ENCODE measurements at regions not wholly inside any gene's neighbourhood (a gene's known extent, or its start where the extent isn't known, plus 50 kb on each side); places are given as distances from the start of the nearest gene placed in this dataset.
A peak's percentile ranks its signal among the peaks of the same experiment; 100 is the strongest.

DNA sequence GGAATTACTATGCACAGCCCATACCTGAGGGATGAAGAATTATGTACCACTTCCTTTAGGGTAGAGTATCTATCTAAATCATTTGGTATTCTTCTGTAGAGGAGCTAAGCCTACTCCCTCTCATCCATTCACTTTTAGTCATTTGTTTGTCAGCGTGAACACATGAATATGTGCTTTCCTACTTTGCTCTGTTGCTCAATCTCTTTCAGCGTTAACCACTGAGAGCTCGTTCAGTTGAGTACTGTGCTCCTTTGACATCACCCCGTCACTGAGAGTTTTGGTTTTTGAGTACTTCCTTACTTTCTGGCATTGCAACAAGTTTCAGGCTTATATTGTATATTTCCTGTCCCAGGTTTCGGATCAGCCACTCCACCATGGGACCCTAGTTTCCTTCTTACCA is 700.6 kb downstream of the NLGN4X start:
- Histone ChIP-seq H3K9me3 (ENCODE audit: severe bottlenecking) (no peaks in the 10 kb centered on the region), H3K4me3 (ENCODE audit: severe bottlenecking) (no peak overlapping the region), H3K27me3 (ENCODE audit: insufficient read depth, poor library complexity, severe bottlenecking) (no peaks in the 10 kb centered on the region), H3K4me1 (ENCODE audit: insufficient read depth, poor library complexity, severe bottlenecking) (no peaks in the 10 kb centered on the region), H3K27ac (ENCODE audit: poor library complexity, severe bottlenecking) (no peak overlapping the region), H3K36me3 (ENCODE audit: low read depth) (no peaks in the 10 kb centered on the region)
- TF ChIP-seq, protein P1, sequence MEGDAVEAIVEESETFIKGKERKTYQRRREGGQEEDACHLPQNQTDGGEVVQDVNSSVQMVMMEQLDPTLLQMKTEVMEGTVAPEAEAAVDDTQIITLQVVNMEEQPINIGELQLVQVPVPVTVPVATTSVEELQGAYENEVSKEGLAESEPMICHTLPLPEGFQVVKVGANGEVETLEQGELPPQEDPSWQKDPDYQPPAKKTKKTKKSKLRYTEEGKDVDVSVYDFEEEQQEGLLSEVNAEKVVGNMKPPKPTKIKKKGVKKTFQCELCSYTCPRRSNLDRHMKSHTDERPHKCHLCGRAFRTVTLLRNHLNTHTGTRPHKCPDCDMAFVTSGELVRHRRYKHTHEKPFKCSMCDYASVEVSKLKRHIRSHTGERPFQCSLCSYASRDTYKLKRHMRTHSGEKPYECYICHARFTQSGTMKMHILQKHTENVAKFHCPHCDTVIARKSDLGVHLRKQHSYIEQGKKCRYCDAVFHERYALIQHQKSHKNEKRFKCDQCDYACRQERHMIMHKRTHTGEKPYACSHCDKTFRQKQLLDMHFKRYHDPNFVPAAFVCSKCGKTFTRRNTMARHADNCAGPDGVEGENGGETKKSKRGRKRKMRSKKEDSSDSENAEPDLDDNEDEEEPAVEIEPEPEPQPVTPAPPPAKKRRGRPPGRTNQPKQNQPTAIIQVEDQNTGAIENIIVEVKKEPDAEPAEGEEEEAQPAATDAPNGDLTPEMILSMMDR (IDR thresholded peaks at IDR 0.05; ENCODE audit: poor library complexity, severe bottlenecking) = no peak
- no peak for ATAC-seq (ENCODE audit: low read depth)
- DNase-seq (ENCODE audit: low spot score) = no peak

DNA sequence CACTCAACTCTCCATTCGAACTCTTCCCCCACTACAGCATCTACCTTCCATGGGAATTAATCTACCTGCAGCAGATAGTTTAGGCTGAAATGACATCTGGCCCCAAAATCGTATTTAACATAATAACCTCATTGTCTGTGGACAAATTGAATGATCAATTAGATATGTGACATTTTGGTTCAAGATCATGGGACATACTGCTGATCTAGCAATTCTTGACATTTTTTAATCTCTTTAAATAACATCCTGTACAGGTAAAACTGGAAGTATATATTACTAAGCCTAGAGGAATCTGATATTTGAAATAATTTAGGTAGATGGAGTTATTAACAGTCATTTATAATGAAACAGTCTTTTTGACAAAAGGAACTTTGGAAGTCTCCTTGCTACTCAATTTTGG is 702.5 kb downstream of the NLGN4X start:
- Histone ChIP-seq H3K4me1 (ENCODE audit: insufficient read depth, poor library complexity, severe bottlenecking) (no peaks in the 10 kb centered on the region), H3K36me3 (ENCODE audit: low read depth) (no peaks in the 10 kb centered on the region), H3K4me3 (ENCODE audit: severe bottlenecking) (no peak overlapping the region), H3K27ac (ENCODE audit: poor library complexity, severe bottlenecking) (no peak overlapping the region), H3K27me3 (ENCODE audit: insufficient read depth, poor library complexity, severe bottlenecking) (no peaks in the 10 kb centered on the region), H3K9me3 (ENCODE audit: severe bottlenecking) (no peaks in the 10 kb centered on the region)
- ATAC-seq (ENCODE audit: low read depth) = no peak
- TF ChIP-seq, protein P1 (IDR thresholded peaks at IDR 0.05; ENCODE audit: poor library complexity, severe bottlenecking) = no peak
- DNase-seq (ENCODE audit: low spot score) = no peak

DNA sequence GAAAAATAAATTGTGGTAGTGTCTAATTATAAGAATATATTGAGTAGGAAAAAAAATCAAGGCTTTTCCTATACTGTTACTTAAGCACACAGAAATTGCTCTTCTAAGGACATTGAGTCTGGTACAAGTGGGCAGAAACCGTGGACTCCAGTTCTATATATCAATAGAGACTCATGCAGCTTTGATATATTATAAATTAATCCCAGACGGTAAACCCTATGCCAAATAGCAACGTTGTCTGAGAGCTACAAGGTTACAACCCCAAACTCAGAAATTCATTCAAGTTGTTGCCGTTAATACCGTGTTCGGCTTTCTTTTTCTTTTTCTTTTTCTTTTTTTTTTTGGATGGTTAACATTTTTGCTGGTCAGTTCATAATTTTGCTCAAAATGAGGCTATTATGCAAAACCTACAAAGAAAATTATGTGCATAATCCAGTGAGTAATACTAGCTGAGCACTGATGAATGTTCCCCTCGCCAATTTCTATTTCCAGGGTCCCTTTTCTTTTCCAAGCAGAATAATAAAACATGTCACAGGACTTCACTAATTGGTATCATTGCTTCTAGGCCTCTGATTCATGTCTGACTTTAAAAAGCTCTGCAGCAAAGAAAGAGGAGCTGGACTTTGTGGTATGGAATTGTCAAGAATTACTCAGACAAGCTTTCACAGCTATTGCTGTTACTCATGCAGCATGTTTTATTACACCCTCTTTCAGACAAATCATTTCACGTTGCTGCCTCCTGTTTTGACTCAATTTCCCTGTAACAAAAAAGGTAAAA is 737.7 kb downstream of the NLGN4X start:
- Histone ChIP-seq H3K4me3 (ENCODE audit: severe bottlenecking) (no peak overlapping the region), H3K4me1 (ENCODE audit: insufficient read depth, poor library complexity, severe bottlenecking) (no peaks in the 10 kb centered on the region), H3K27me3 (ENCODE audit: insufficient read depth, poor library complexity, severe bottlenecking) (no peaks in the 10 kb centered on the region), H3K27ac (ENCODE audit: poor library complexity, severe bottlenecking) (no peak overlapping the region), H3K36me3 (ENCODE audit: low read depth) (no peaks in the 10 kb centered on the region), H3K9me3 (ENCODE audit: severe bottlenecking) (no peaks in the 10 kb centered on the region)
- no peak for DNase-seq (ENCODE audit: low spot score)
- TF ChIP-seq, protein P1 (IDR thresholded peaks at IDR 0.05; ENCODE audit: poor library complexity, severe bottlenecking) = no peak
- ATAC-seq (ENCODE audit: low read depth) = peak; percentile 31; the same call in 2 of the 3 replicates

GRCh38 chrX:5474282-5474681 is 754.4 kb downstream of the NLGN4X start:
- no peaks in the 10 kb centered on the region for H3K36me3 ChIP-seq (ENCODE audit: low read depth)
- H3K27me3 ChIP-seq (ENCODE audit: insufficient read depth, poor library complexity, severe bottlenecking) = no peaks in the 10 kb centered on the region
- TF ChIP-seq, protein P1 (IDR thresholded peaks at IDR 0.05; ENCODE audit: poor library complexity, severe bottlenecking) = no peak
- H3K4me3 ChIP-seq (ENCODE audit: severe bottlenecking) = no peak overlapping the region
- ATAC-seq (ENCODE audit: low read depth) = no peak
- no peaks in the 10 kb centered on the region for H3K4me1 ChIP-seq (ENCODE audit: insufficient read depth, poor library complexity, severe bottlenecking)
- no peaks in the 10 kb centered on the region for H3K9me3 ChIP-seq (ENCODE audit: severe bottlenecking)
- no peak for DNase-seq (ENCODE audit: low spot score)
- no peak overlapping the region for H3K27ac ChIP-seq (ENCODE audit: poor library complexity, severe bottlenecking)

DNA sequence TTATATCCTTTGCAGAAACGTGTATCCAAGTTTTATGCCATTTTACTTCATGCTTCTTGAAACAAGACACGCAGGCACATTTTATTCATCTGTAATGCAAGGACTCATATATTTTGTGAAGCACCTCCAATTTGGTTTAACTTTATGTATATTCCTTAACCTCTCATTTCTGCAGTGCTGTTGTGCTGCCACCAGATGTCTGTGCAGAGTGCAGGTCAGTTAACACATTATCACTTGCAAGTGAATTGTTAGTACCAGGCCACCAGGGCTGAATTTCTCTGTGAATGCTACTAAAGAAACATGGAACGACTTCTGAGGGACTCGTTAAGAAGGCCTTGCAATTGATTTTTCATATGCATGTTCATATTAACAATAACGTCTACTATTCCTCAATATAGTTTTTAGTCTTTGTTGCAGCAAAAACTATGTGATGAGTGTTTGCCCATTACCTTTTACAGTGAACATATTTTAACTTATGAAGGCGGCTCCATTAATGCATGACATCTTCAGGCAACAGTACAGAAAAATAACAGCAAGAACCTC is 770.3 kb downstream of the NLGN4X start:
- H3K27ac ChIP-seq (ENCODE audit: poor library complexity, severe bottlenecking) = no peak overlapping the region
- no peaks in the 10 kb centered on the region for H3K9me3 ChIP-seq (ENCODE audit: severe bottlenecking)
- no peak overlapping the region for H3K4me3 ChIP-seq (ENCODE audit: severe bottlenecking)
- no peak for DNase-seq (ENCODE audit: low spot score)
- no peaks in the 10 kb centered on the region for H3K4me1 ChIP-seq (ENCODE audit: insufficient read depth, poor library complexity, severe bottlenecking)
- TF ChIP-seq, protein P1 (IDR thresholded peaks at IDR 0.05; ENCODE audit: poor library complexity, severe bottlenecking) = peak; percentile 32
- H3K27me3 ChIP-seq (ENCODE audit: insufficient read depth, poor library complexity, severe bottlenecking) = no peaks in the 10 kb centered on the region
- ATAC-seq (ENCODE audit: low read depth) = 0 out of 3 replicates have a peak, but pooled peaks have one; percentile 35
- H3K36me3 ChIP-seq (ENCODE audit: low read depth) = no peaks in the 10 kb centered on the region

All from RWPE2 (cell line).